DND-41 (cell line): ENCODE measurements at regions not wholly inside any gene's neighbourhood (a gene's known extent, or its start where the extent isn't known, plus 50 kb on each side); places are given as distances from the start of the nearest gene placed in this dataset.

Source experiments
- ATAC-seq: fragments of 200-7000 bp; cut with Tn5 transposase; 3 replicates; pipeline ENCODE4 v1.9.1; 2021; ENCODE audit warnings: low read depth; ENCODE audit not compliant: insufficient read depth
- DNase-seq: peaks from one replicate; pipeline ENCODE4 v3.0.0-alpha.2; 2020
- H2AFZ ChIP-seq: 2 replicates; pipeline ENCODE4 v1.6.0; 2012; ENCODE audit warnings: low read depth, low read length
- H3K27ac ChIP-seq: 2 replicates; pipeline ENCODE4 v1.5.1; 2012; ENCODE audit warnings: low read length, inconsistent platforms
- H3K27me3 ChIP-seq: fragments of 200-600 bp; sonication (generic); 2 replicates; pipeline ENCODE4 v1.6.0; 2012; ENCODE audit warnings: low read length, mild to moderate bottlenecking, inconsistent platforms; ENCODE audit not compliant: insufficient read depth, poor library complexity
- H3K36me3 ChIP-seq: 2 replicates; pipeline ENCODE4 v1.5.1; 2012; ENCODE audit warnings: low read length, inconsistent platforms; ENCODE audit not compliant: insufficient read depth
- H3K4me1 ChIP-seq: 2 replicates; pipeline ENCODE4 v1.5.1; 2012; ENCODE audit warnings: mild to moderate bottlenecking, low read length; ENCODE audit not compliant: insufficient read depth
- H3K4me2 ChIP-seq: 2 replicates; pipeline ENCODE4 v1.6.0; 2012; ENCODE audit warnings: mild to moderate bottlenecking, moderate library complexity, low read length, inconsistent platforms; ENCODE audit not compliant: insufficient read depth
- H3K4me3 ChIP-seq, 2 experiments: fragments of 200-600 bp in 1 of 2; shearing (Covaris generic) in 1 of 2; 2 replicates each; pipeline ENCODE4 v1.5.1; 2012 to 2016; ENCODE audit warnings: inconsistent platforms in 2 of 2, low read length in 2 of 2, mild to moderate bottlenecking in 2 of 2, low read depth in 1 of 2, moderate library complexity in 1 of 2
- H3K79me2 ChIP-seq: 2 replicates; pipeline ENCODE4 v1.6.0; 2012; ENCODE audit warnings: low read length, inconsistent platforms; ENCODE audit not compliant: insufficient read depth
- H3K9ac ChIP-seq: 2 replicates; pipeline ENCODE4 v1.6.0; 2012; ENCODE audit warnings: low read depth, mild to moderate bottlenecking, inconsistent platforms, low read length, moderate library complexity
- H3K9me3 ChIP-seq: 2 replicates; pipeline ENCODE4 v1.5.1; 2012; ENCODE audit warnings: low read length, moderate library complexity, mild to moderate bottlenecking, inconsistent platforms; ENCODE audit not compliant: insufficient read depth, severe bottlenecking
- H4K20me1 ChIP-seq: 2 replicates; pipeline ENCODE4 v1.6.0; 2012; ENCODE audit warnings: low read length; ENCODE audit not compliant: insufficient read depth
- EZH2 ChIP-seq: IDR thresholded peaks from 3 replicates; pipeline ENCODE4 v1.6.1; 2012; ENCODE audit warnings: borderline replicate concordance, low read depth, mild to moderate bottlenecking, moderate library complexity, low read length, inconsistent platforms; ENCODE audit not compliant: severe bottlenecking
- TF ChIP-seq, protein P1 (sequence below): IDR thresholded peaks from 2 replicates; pipeline ENCODE4 v1.5.1; 2012; ENCODE audit warnings: borderline replicate concordance, low read length, moderate library complexity, mild to moderate bottlenecking; ENCODE audit not compliant: poor library complexity, severe bottlenecking; ENCODE audit errors: extremely low read depth

DNA sequence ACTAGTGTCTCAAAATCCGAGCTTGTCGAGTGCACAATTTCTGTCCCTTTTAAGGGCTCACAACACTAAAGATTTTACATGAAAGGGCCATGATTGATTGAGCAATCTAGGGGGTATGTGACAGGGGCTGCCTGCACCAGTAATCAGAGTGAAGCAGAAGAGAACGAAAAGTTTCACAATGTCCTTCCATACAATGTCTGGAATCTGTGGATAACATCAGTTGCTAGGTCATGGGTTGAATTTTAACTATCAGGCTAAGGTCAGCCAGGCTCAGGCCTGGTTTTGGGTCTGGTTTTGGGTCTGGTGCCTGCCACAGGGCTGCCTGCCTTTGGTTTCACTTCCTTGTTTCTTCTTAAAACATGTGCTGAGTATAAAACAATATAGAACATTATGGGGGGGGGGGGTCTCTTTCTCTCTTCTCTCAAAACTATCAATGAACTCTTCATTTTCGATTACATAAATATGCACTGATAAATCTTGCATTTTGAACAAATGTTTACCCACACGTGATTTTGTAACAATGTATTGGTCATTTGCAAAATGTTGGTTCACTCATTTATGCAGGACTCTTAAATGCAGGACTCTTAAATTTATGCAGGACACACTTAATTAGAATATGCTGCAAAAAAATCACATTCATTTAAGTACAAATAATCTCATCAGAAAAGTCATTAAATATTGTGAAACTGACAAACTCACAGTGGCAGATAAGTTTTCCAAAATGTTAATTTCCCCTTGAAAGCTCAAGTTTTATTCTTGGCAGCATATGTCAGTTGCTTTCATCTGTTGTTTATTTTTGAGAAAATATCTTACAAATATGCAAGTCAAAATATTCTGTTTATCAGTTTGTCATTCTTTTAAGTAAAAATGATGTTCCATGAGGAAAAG, 290.5 kb upstream of the KYNU start:
- no peaks in the 10 kb centered on the region for H3K79me2 ChIP-seq
- no peak overlapping the region for H3K4me3 ChIP-seq
- no peaks in the 10 kb centered on the region for H3K4me1 ChIP-seq
- no peaks in the 10 kb centered on the region for H3K9me3 ChIP-seq
- no peaks in the 10 kb centered on the region for H3K36me3 ChIP-seq
- H3K4me2 ChIP-seq, result no peak overlapping the region
- ATAC-seq, result no peak
- H3K9ac ChIP-seq, result no peak overlapping the region
- H3K27ac ChIP-seq, result no peak overlapping the region
- TF ChIP-seq, protein P1, sequence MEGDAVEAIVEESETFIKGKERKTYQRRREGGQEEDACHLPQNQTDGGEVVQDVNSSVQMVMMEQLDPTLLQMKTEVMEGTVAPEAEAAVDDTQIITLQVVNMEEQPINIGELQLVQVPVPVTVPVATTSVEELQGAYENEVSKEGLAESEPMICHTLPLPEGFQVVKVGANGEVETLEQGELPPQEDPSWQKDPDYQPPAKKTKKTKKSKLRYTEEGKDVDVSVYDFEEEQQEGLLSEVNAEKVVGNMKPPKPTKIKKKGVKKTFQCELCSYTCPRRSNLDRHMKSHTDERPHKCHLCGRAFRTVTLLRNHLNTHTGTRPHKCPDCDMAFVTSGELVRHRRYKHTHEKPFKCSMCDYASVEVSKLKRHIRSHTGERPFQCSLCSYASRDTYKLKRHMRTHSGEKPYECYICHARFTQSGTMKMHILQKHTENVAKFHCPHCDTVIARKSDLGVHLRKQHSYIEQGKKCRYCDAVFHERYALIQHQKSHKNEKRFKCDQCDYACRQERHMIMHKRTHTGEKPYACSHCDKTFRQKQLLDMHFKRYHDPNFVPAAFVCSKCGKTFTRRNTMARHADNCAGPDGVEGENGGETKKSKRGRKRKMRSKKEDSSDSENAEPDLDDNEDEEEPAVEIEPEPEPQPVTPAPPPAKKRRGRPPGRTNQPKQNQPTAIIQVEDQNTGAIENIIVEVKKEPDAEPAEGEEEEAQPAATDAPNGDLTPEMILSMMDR, result no peak
- TF ChIP-seq EZH2, result no peak
- no peak overlapping the region for H2AFZ ChIP-seq
- H3K27me3 ChIP-seq, result no peaks in the 10 kb centered on the region
- no peaks in the 10 kb centered on the region for H4K20me1 ChIP-seq
- no peak for DNase-seq

DNA sequence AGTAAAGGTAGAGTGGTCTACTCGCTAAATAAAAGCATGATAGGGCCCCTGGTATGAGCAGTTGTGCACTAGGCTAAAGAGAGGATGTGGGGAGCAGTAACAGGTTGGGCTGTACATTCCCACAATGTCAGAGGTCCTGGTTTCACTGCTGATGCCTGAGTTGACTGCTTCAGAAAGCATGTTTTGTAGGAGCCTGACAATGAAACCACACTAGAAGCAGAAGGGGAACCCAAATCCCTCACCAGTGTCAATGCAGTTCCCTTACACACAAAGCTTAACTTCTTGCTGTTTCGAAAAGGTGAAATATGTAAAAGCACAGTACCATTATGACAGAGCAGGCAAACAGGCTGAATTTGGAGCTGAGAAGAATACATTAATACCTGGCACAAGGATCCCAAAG, 291.7 kb upstream of the KYNU start:
- H3K9ac ChIP-seq, result no peak overlapping the region
- H4K20me1 ChIP-seq, result no peaks in the 10 kb centered on the region
- H3K4me3 ChIP-seq, result no peak overlapping the region
- no peak overlapping the region for H3K4me2 ChIP-seq
- H3K4me1 ChIP-seq, result no peaks in the 10 kb centered on the region
- DNase-seq, result no peak
- TF ChIP-seq, protein P1, result no peak
- TF ChIP-seq EZH2, result no peak
- ATAC-seq, result 0 out of 3 replicates have a peak, but pooled peaks have one; percentile 33
- no peak overlapping the region for H2AFZ ChIP-seq
- no peaks in the 10 kb centered on the region for H3K9me3 ChIP-seq
- no peak overlapping the region for H3K27ac ChIP-seq
- H3K79me2 ChIP-seq, result no peaks in the 10 kb centered on the region
- H3K36me3 ChIP-seq, result no peaks in the 10 kb centered on the region
- H3K27me3 ChIP-seq, result peaks cover 4% of the 10 kb centered on the region

DNA sequence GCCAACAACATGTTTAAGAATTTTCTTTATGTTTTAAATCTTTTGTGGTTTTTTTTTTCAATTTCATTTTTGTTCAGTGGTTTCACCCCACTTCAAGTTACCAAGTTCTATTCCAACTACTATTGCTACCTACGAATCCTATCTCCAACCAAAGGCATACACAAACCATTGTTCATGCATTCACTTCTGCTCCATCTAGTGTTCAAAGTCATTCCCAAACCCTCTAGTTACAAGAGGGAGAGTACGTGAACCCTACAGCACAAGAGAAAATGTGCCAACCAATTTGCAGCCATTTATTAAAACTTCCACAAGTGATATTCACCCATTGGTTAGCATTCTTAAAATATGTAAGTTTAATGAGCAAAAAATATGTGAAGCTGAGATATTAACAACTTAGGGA, 295.1 kb upstream of the KYNU start:
- H3K79me2 ChIP-seq, result no peaks in the 10 kb centered on the region
- H3K4me2 ChIP-seq, result no peak overlapping the region
- no peaks in the 10 kb centered on the region for H3K9me3 ChIP-seq
- H3K9ac ChIP-seq, result no peak overlapping the region
- H3K36me3 ChIP-seq, result no peaks in the 10 kb centered on the region
- H3K4me1 ChIP-seq, result no peaks in the 10 kb centered on the region
- no peak overlapping the region for H3K27ac ChIP-seq
- ATAC-seq, result no peak
- H2AFZ ChIP-seq, result no peak overlapping the region
- TF ChIP-seq, protein P1, result peak; percentile 2
- no peak for TF ChIP-seq EZH2
- H4K20me1 ChIP-seq, result no peaks in the 10 kb centered on the region
- H3K4me3 ChIP-seq, result no peak overlapping the region
- no peak for DNase-seq
- peaks cover 4% of the 10 kb centered on the region for H3K27me3 ChIP-seq
